Skeletal muscle tissue (tissue), 3 donors: ENCODE measurements at regions not wholly inside any gene's neighbourhood (a gene's known extent, or its start where the extent isn't known, plus 50 kb on each side); places are given as distances from the start of the nearest gene placed in this dataset.

ENCODE experiments used
- H3K27ac ChIP-seq: one replicate; pipeline ENCODE4 v1.7.0; 2013; ENCODE audit warnings: mild to moderate bottlenecking, low read depth, low read length, inconsistent platforms
- H3K27me3 ChIP-seq, 3 donors: one replicate each; pipeline ENCODE4 v1.7.0; 2013; ENCODE audit warnings: low read length in 3 of 3; ENCODE audit not compliant: control insufficient read depth in 3 of 3, insufficient read depth in 3 of 3
- H3K36me3 ChIP-seq, 3 donors: one replicate each; pipeline ENCODE4 v1.7.0; 2013; ENCODE audit warnings: low read length in 3 of 3; ENCODE audit not compliant: control insufficient read depth in 3 of 3, insufficient read depth in 3 of 3
- H3K4me1 ChIP-seq, 3 donors: one replicate each; pipeline ENCODE4 v1.7.0; 2013; ENCODE audit warnings: low read length in 3 of 3, mild to moderate bottlenecking in 3 of 3; ENCODE audit not compliant: control insufficient read depth in 3 of 3, insufficient read depth in 3 of 3
- H3K4me3 ChIP-seq, 3 donors: one replicate each; pipeline ENCODE4 v1.7.0; 2013; ENCODE audit warnings: low read length in 3 of 3
- H3K9ac ChIP-seq, 3 donors: one replicate each; pipeline ENCODE4 v1.7.0; 2013; ENCODE audit warnings: low read length in 3 of 3, mild to moderate bottlenecking in 3 of 3, moderate library complexity in 2 of 3, low read depth in 1 of 3
- H3K9me3 ChIP-seq, 3 donors: one replicate each; pipeline ENCODE4 v1.7.0; 2013; ENCODE audit warnings: low read length in 3 of 3; ENCODE audit not compliant: control insufficient read depth in 3 of 3
- donor health status: Osteomylitis.

DNA sequence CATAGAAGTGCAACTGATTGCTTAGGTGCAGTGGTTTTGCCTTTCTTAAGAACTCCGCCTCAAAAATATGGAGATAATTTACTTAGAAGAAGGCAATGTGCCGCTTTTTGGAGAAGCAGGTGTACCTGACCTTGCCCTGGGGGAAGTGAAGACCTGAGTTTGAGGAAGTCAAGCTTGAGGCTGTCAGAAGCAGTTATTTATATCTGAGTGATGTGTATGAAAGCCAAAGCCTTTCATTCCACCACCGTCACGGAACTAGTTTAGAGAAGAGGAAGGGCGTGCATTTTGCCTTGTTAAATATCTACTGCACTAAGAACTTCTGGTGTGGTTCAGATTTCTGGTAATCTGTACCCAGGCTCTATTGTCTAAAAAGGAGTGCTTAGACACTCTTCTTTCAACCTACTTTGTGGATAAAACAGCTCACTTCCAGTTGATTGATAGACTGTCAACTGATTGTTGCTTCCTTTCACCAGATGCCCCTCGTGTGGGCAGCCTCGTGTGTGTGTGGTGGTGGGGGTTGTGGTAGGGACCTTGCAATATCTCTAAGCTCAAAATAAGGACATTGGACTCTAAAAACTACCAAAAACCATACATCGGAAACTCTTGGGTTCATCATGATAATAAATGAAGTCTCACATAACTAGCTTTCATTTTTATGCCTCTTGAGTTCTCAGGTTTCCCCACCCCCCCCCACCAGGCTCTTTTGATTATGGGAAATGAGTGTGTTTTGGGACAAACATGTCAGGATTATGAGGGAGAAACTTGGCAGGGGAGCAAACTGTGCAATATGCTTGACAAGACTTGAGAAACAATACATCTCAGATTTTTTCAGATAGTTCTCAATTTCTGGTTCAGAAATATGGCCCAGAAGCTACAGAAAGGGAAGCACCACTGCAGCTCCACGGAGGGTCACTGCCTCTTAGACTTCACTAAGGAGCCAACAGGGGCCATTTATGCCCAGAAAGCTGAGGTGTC is 78.6 kb downstream of the ARF6 start:
- no peaks in the 10 kb centered on the region for H3K27me3 ChIP-seq
- peak overlapping the region; percentile 84 for H3K27ac ChIP-seq
- H3K9me3 ChIP-seq = no peaks in the 10 kb centered on the region
- peaks cover 23 to 39% (median 24%) of the 10 kb centered on the region in 3 donors for H3K4me1 ChIP-seq
- peak overlapping the region; percentile 6 to 25 (median 18) for H3K4me3 ChIP-seq
- no peak overlapping the region for H3K9ac ChIP-seq
- H3K36me3 ChIP-seq = no peaks in the 10 kb centered on the region

DNA sequence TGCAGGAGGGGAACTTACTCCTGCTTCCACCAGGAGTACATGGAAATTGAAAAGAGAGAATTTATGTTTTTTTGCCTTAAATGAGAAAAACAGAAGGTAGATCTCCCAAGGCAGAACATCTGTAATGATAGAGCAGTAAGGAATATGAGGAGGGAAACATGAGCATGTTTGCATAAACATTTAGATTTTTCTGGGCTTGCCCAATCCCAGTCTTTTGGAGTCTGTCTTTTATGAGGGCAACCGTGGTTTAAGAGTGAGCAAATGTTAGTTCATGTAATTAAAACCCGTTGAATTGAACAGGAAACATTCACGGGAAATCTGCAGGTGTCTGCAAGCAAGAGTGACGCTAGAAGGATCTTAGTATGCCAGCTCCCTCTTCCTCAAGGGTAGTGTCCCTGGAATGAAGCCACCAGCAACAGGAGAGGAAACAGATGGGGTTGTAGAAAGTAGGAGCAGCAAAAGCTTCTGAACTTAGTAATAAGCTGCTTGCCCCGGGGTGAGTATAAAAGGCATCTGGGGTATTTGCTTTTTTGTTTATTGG is 79.3 kb downstream of the ARF6 start:
- Histone ChIP-seq H3K36me3 (no peaks in the 10 kb centered on the region), H3K9me3 (no peaks in the 10 kb centered on the region), H3K27me3 (no peaks in the 10 kb centered on the region), H3K27ac (peak overlapping the region; percentile 84), H3K4me3 (peak overlapping the region in 1 of 3 donors; percentile 0), H3K9ac (no peak overlapping the region), H3K4me1 (peaks cover 23 to 39% (median 24%) of the 10 kb centered on the region in 3 donors)

GRCh38 chr14:49972823-49973222 is 79.9 kb downstream of the ARF6 start:
- Histone ChIP-seq H3K9ac (peak overlapping the region in 1 of 3 donors; percentile 28), H3K27me3 (no peaks in the 10 kb centered on the region), H3K27ac (peak overlapping the region; percentile 84), H3K9me3 (no peaks in the 10 kb centered on the region), H3K4me3 (peak overlapping the region in 1 of 3 donors; percentile 0), H3K36me3 (no peaks in the 10 kb centered on the region), H3K4me1 (peaks cover 23 to 39% (median 24%) of the 10 kb centered on the region in 3 donors)

- Histone ChIP-seq H3K9me3 (no peaks in the 10 kb centered on the region), H3K36me3 (no peaks in the 10 kb centered on the region), H3K27ac (peak overlapping the region; percentile 50), H3K27me3 (peaks cover 0 to 5% (median 0%) of the 10 kb centered on the region in 3 donors), H3K4me1 (peaks cover 23 to 36% (median 24%) of the 10 kb centered on the region in 3 donors), H3K9ac (no peak overlapping the region), H3K4me3 (no peak overlapping the region)
Measured at GRCh38 chr14:49975276-49975675, 82.4 kb downstream of the ARF6 start.

DNA sequence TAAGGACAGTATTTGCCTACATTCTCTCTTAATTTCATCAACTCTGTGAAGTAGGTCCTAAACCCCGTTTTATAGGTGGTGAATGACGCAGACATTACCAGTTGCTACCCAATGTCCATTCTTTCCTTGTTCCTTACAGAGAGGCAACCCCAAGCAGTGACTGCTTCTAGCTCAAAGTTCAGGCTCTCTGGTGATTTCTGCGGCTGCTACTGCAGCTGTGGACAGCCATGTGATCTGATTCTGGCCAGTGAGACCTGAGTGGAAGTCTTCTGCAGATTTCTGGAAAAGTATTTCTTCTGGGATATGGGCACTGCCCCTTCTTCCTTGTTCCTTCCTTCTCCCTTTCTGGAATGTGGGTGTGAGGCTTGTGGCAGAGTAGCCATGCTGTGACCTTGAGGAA is 82.9 kb downstream of the ARF6 start:
- peaks cover 0 to 5% (median 0%) of the 10 kb centered on the region in 3 donors for H3K27me3 ChIP-seq
- H3K9me3 ChIP-seq = no peaks in the 10 kb centered on the region
- H3K4me3 ChIP-seq = no peak overlapping the region
- peaks cover 19 to 31% (median 22%) of the 10 kb centered on the region in 3 donors for H3K4me1 ChIP-seq
- no peak overlapping the region for H3K9ac ChIP-seq
- H3K36me3 ChIP-seq = no peaks in the 10 kb centered on the region
- peak overlapping the region; percentile 50 for H3K27ac ChIP-seq

GRCh38 chr14:49977126-49977841 is 84.4 kb downstream of the ARF6 start:
- Histone ChIP-seq H3K36me3 (no peaks in the 10 kb centered on the region), H3K4me1 (peaks cover 6 to 16% (median 10%) of the 10 kb centered on the region in 3 donors), H3K27me3 (peaks cover 0 to 5% (median 0%) of the 10 kb centered on the region in 3 donors), H3K9ac (no peak overlapping the region), H3K4me3 (no peak overlapping the region), H3K9me3 (no peaks in the 10 kb centered on the region), H3K27ac (no peak overlapping the region)

DNA sequence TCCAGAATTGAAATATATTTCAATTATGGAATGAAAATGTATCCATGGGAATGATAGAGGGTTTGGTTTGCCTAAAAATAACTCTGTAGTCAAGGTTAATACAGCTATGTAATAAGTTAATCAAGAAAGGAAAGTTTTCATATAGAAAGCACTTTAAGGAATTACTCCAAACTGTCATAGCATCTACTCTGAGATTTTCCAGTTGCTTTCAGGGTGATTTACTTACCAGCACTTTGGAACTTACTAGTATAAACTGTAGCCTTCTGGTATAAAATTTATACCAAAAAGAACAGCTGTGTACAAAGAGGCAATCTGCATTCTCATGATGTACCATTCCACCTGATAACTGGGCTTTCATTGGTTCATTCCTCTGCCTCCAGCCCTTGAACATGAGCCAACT is 87.1 kb downstream of the ARF6 start:
- Histone ChIP-seq H3K9ac (no peak overlapping the region), H3K9me3 (no peaks in the 10 kb centered on the region), H3K27ac (no peak overlapping the region), H3K4me1 (peaks cover 0 to 5% (median 0%) of the 10 kb centered on the region in 3 donors), H3K4me3 (no peak overlapping the region), H3K27me3 (peaks cover 0 to 5% (median 0%) of the 10 kb centered on the region in 3 donors), H3K36me3 (no peaks in the 10 kb centered on the region)

DNA sequence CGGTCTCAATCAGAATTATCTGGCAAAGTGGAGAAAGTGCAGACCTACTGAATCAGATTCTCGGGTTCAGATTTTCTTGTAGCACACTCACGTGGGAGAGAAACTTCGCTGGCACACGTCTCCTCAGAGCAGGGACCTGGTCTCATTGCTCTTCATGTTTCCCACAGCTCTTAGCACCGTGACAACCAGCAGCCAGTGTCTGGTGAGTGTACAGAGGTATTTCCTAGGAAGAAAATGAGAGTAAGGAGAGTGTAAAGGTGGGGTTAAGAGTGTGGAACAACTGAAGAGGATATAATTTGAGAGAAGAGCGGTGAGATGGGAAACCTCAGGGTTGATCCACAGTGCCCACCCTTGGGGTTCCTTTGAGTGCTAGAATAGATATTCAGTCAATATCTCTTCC is 89.2 kb downstream of the ARF6 start:
- Histone ChIP-seq H3K9ac (no peak overlapping the region), H3K27ac (peak overlapping the region; percentile 3), H3K27me3 (peaks cover 0 to 5% (median 0%) of the 10 kb centered on the region in 3 donors), H3K4me1 (peaks cover 0 to 6% (median 0%) of the 10 kb centered on the region in 3 donors), H3K9me3 (no peaks in the 10 kb centered on the region), H3K36me3 (no peaks in the 10 kb centered on the region), H3K4me3 (no peak overlapping the region)

- H3K27ac ChIP-seq = no peak overlapping the region
- H3K36me3 ChIP-seq = no peaks in the 10 kb centered on the region
- H3K27me3 ChIP-seq = peaks cover 0 to 5% (median 0%) of the 10 kb centered on the region in 3 donors
- peaks cover 0 to 7% (median 0%) of the 10 kb centered on the region in 3 donors for H3K4me1 ChIP-seq
- H3K9me3 ChIP-seq = no peaks in the 10 kb centered on the region
- H3K4me3 ChIP-seq = no peak overlapping the region
- H3K9ac ChIP-seq = no peak overlapping the region
Measured at GRCh38 chr14:49982501-49982951, 89.6 kb downstream of the ARF6 start.
